GM23338 (cell line): ENCODE measurements at regions not wholly inside any gene's neighbourhood (a gene's known extent, or its start where the extent isn't known, plus 50 kb on each side); places are given as distances from the start of the nearest gene placed in this dataset.

Source experiments
- ATAC-seq: fragments of 200-7000 bp; cut with Tn5 transposase; 3 replicates; pipeline ENCODE4 v1.9.1; 2020
- DNase-seq: peaks from one replicate; pipeline ENCODE4 v3.0.0-alpha.2; 2015; ENCODE audit warnings: low spot score
- H2AFZ ChIP-seq: fragments of 200-600 bp; sonication (generic); 2 replicates; pipeline ENCODE4 v1.8.0; 2016; ENCODE audit warnings: antibody characterized with exemption, mild to moderate bottlenecking, moderate library complexity
- H3F3A ChIP-seq: fragments of 200-600 bp; sonication (generic); replicated peaks from 2 replicates; pipeline ENCODE4 v1.8.0; 2017; ENCODE audit warnings: antibody characterized with exemption, mixed run types, low read depth
- H3K27ac ChIP-seq: fragments of 200-600 bp; sonication (generic); 2 replicates; pipeline ENCODE4 v1.6.1; 2016; ENCODE audit warnings: low read depth
- H3K27me3 ChIP-seq: fragments of 200-600 bp; sonication (generic); 2 replicates; pipeline ENCODE4 v1.8.0; 2016; ENCODE audit warnings: mild to moderate bottlenecking, mixed run types, moderate library complexity; ENCODE audit not compliant: insufficient read depth
- H3K36me3 ChIP-seq: fragments of 200-600 bp; sonication (generic); 2 replicates; pipeline ENCODE4 v1.8.0; 2016; ENCODE audit warnings: mild to moderate bottlenecking; ENCODE audit not compliant: insufficient read depth
- H3K4me1 ChIP-seq: fragments of 200-600 bp; sonication (generic); 2 replicates; pipeline ENCODE4 v1.8.0; 2016; ENCODE audit warnings: mild to moderate bottlenecking, moderate library complexity; ENCODE audit not compliant: insufficient read depth
- H3K4me2 ChIP-seq: fragments of 200-600 bp; sonication (generic); 2 replicates; pipeline ENCODE4 v1.7.1; 2017; ENCODE audit warnings: mixed run types
- H3K4me3 ChIP-seq: fragments of 200-600 bp; sonication (generic); 2 replicates; pipeline ENCODE4 v1.6.1; 2016; ENCODE audit warnings: mixed run types
- H3K79me2 ChIP-seq: fragments of 200-600 bp; sonication (generic); replicated peaks from 2 replicates; pipeline ENCODE4 v1.8.0; 2017; ENCODE audit warnings: mild to moderate bottlenecking; ENCODE audit not compliant: insufficient read depth
- H3K9me2 ChIP-seq: fragments of 200-600 bp; sonication (generic); 2 replicates; pipeline ENCODE4 v1.8.0; 2017; ENCODE audit not compliant: insufficient read depth
- H4K20me1 ChIP-seq: fragments of 200-600 bp; sonication (generic); replicated peaks from 2 replicates; pipeline ENCODE4 v1.8.0; 2017; ENCODE audit warnings: mild to moderate bottlenecking; ENCODE audit not compliant: insufficient read depth
- H3K27ac Mint-ChIP-seq: 2 replicates; pipeline ENCODE4 v1.8.0; 2020; ENCODE audit warnings: inconsistent platforms, mild to moderate bottlenecking, moderate library complexity, mixed read lengths
- H3K27me3 Mint-ChIP-seq: 3 replicates; pipeline ENCODE4 v1.8.0; 2022; ENCODE audit warnings: low read depth, mild to moderate bottlenecking, moderate library complexity, mixed read lengths, inconsistent platforms; ENCODE audit not compliant: insufficient read depth, poor library complexity
- H3K36me3 Mint-ChIP-seq: 3 replicates; pipeline ENCODE4 v1.8.0; 2021; ENCODE audit warnings: low read depth, mild to moderate bottlenecking, inconsistent platforms, moderate library complexity, mixed read lengths
- H3K4me1 Mint-ChIP-seq: 3 replicates; pipeline ENCODE4 v1.8.0; 2020; ENCODE audit warnings: mild to moderate bottlenecking, inconsistent platforms, mixed read lengths
- H3K4me3 Mint-ChIP-seq: 3 replicates; pipeline ENCODE4 v1.8.0; 2021; ENCODE audit warnings: moderate library complexity, mild to moderate bottlenecking, inconsistent platforms, mixed read lengths
- H3K9me3 Mint-ChIP-seq: 3 replicates; pipeline ENCODE4 v1.8.0; 2020; ENCODE audit warnings: moderate library complexity, mild to moderate bottlenecking, inconsistent platforms, mixed read lengths
- CREB1 ChIP-seq: fragments of 250-450 bp; sonication (Bioruptor Pico); IDR thresholded peaks from 2 replicates; pipeline ENCODE4 v1.5.0; 2020; ENCODE audit warnings: low read depth, mild to moderate bottlenecking, moderate library complexity
- ETS1 ChIP-seq: IDR thresholded peaks from 2 replicates; pipeline ENCODE4 v1.6.1; 2016; ENCODE audit warnings: antibody characterized with exemption
- EZH2 ChIP-seq: fragments of 200-600 bp; sonication (generic); IDR thresholded peaks from one replicate; pipeline ENCODE4 v1.8.0; 2017; ENCODE audit warnings: antibody characterized with exemption, mild to moderate bottlenecking, low read depth; ENCODE audit not compliant: unreplicated experiment
- EZH2phosphoT487 ChIP-seq: fragments of 200-600 bp; sonication (generic); IDR thresholded peaks from one replicate; pipeline ENCODE4 v1.8.1; 2018; ENCODE audit warnings: antibody characterized with exemption; ENCODE audit not compliant: unreplicated experiment
- JUNB ChIP-seq: IDR thresholded peaks from one replicate; pipeline ENCODE4 v1.6.1; 2016; ENCODE audit warnings: antibody characterized with exemption; ENCODE audit not compliant: unreplicated experiment
- POLR2AphosphoS5 ChIP-seq: IDR thresholded peaks from 2 replicates; pipeline ENCODE4 v1.6.1; 2016; ENCODE audit warnings: antibody characterized with exemption, low read depth
- ZNF114 ChIP-seq: fragments of 250-450 bp; sonication (Bioruptor Pico); IDR thresholded peaks from 2 replicates; pipeline ENCODE4 v1.5.0; 2020; ENCODE audit warnings: mild to moderate bottlenecking, moderate library complexity
- ZNF331 ChIP-seq: fragments of 250-450 bp; sonication (Bioruptor Pico); IDR thresholded peaks from 2 replicates; pipeline ENCODE4 v1.5.0; 2020; ENCODE audit warnings: low read depth, mild to moderate bottlenecking, moderate library complexity
- ZNF462 ChIP-seq: fragments of 250-450 bp; sonication (Bioruptor Pico); IDR thresholded peaks from 2 replicates; pipeline ENCODE4 v1.5.0; 2020; ENCODE audit warnings: mild to moderate bottlenecking, moderate library complexity
- TF ChIP-seq, protein P1 (sequence below), 2 experiments: fragments of 200-600 bp in 1 of 2; sonication (generic) in 1 of 2; conservative IDR thresholded peaks; 2 replicates each; pipeline versions ENCODE4 v1.5.1 to v1.6.1; 2016 to 2017; ENCODE audit warnings: antibody characterized with exemption in 2 of 2, low read depth in 2 of 2, mild to moderate bottlenecking in 2 of 2, moderate library complexity in 1 of 2
- TF ChIP-seq, protein P2 (sequence below): IDR thresholded peaks from one replicate; pipeline ENCODE4 v1.6.1; 2018; ENCODE audit warnings: antibody characterized with exemption; ENCODE audit not compliant: unreplicated experiment

DNA sequence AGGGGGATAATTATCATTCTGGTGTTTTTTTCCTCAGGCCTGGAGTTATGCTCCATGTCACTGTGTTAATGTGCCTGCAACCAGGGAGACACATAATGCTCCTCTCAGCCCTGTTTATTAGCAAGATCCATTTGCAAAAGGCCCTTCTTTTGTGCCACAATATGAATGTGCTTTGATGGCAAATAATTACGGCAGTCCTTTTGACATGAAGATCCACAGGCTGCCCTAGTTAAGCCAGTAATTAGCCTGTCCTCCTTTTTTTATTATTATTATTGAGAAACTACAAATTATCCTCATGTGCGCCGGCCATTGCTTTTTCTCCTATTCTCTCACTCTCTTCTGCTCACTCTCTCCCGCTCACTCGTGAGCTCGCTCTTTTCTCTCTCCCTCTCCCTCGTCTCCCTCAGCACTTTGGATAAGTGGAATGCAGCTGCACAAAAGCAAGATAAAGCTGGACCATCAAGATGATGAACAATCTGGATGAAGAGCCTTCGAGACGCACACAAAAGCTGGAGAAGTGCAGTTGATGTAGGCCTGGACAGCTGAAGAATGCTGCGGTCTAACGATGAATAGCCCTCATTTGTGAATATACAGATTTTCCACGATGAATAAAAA is 762.3 kb downstream of the BCL11A start:
- H3K9me2 ChIP-seq = peaks cover 2% of the 10 kb centered on the region; the same call in 1 of the 2 replicates
- peaks cover 36% of the 10 kb centered on the region for H3K4me1 ChIP-seq
- H3K4me3 ChIP-seq = no peak overlapping the region
- H3K36me3 Mint-ChIP-seq = peaks cover 4% of the 10 kb centered on the region; the same call in 2 of the 3 replicates
- H3F3A ChIP-seq = no peaks in the 10 kb centered on the region; the same call in 1 of the 2 replicates
- ATAC-seq = no peak
- no peak for TF ChIP-seq ZNF462 (CRISPR knock-in tag)
- TF ChIP-seq EZH2 = no peak
- no peak for TF ChIP-seq JUNB
- no peak for TF ChIP-seq POLR2AphosphoS5
- TF ChIP-seq, protein P1, sequence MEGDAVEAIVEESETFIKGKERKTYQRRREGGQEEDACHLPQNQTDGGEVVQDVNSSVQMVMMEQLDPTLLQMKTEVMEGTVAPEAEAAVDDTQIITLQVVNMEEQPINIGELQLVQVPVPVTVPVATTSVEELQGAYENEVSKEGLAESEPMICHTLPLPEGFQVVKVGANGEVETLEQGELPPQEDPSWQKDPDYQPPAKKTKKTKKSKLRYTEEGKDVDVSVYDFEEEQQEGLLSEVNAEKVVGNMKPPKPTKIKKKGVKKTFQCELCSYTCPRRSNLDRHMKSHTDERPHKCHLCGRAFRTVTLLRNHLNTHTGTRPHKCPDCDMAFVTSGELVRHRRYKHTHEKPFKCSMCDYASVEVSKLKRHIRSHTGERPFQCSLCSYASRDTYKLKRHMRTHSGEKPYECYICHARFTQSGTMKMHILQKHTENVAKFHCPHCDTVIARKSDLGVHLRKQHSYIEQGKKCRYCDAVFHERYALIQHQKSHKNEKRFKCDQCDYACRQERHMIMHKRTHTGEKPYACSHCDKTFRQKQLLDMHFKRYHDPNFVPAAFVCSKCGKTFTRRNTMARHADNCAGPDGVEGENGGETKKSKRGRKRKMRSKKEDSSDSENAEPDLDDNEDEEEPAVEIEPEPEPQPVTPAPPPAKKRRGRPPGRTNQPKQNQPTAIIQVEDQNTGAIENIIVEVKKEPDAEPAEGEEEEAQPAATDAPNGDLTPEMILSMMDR (conservative IDR thresholded peaks at IDR 0.05; ENCODE audit: low read depth in 2 of 2) = no peak
- no peak for TF ChIP-seq ETS1
- TF ChIP-seq, protein P2, sequence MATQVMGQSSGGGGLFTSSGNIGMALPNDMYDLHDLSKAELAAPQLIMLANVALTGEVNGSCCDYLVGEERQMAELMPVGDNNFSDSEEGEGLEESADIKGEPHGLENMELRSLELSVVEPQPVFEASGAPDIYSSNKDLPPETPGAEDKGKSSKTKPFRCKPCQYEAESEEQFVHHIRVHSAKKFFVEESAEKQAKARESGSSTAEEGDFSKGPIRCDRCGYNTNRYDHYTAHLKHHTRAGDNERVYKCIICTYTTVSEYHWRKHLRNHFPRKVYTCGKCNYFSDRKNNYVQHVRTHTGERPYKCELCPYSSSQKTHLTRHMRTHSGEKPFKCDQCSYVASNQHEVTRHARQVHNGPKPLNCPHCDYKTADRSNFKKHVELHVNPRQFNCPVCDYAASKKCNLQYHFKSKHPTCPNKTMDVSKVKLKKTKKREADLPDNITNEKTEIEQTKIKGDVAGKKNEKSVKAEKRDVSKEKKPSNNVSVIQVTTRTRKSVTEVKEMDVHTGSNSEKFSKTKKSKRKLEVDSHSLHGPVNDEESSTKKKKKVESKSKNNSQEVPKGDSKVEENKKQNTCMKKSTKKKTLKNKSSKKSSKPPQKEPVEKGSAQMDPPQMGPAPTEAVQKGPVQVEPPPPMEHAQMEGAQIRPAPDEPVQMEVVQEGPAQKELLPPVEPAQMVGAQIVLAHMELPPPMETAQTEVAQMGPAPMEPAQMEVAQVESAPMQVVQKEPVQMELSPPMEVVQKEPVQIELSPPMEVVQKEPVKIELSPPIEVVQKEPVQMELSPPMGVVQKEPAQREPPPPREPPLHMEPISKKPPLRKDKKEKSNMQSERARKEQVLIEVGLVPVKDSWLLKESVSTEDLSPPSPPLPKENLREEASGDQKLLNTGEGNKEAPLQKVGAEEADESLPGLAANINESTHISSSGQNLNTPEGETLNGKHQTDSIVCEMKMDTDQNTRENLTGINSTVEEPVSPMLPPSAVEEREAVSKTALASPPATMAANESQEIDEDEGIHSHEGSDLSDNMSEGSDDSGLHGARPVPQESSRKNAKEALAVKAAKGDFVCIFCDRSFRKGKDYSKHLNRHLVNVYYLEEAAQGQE = no peak
- TF ChIP-seq ZNF114 (CRISPR knock-in tag) = no peak
- no peak for TF ChIP-seq EZH2phosphoT487
- TF ChIP-seq ZNF331 = no peak
- no peak for TF ChIP-seq CREB1 (CRISPR knock-in tag)
- H4K20me1 ChIP-seq = no peaks in the 10 kb centered on the region
- H3K36me3 ChIP-seq = no peaks in the 10 kb centered on the region
- DNase-seq = no peak
- H3K4me2 ChIP-seq = peak overlapping the region; percentile 65; the same call in 1 of the 2 replicates
- peaks cover 3% of the 10 kb centered on the region for H3K27me3 Mint-ChIP-seq
- H3K27ac ChIP-seq = no peak overlapping the region
- no peaks in the 10 kb centered on the region for H3K79me2 ChIP-seq
- H3K27me3 ChIP-seq = no peaks in the 10 kb centered on the region
- peaks cover 36% of the 10 kb centered on the region for H3K4me1 Mint-ChIP-seq
- no peak overlapping the region for H3K4me3 Mint-ChIP-seq
- peaks cover 8% of the 10 kb centered on the region for H3K9me3 Mint-ChIP-seq
- H2AFZ ChIP-seq = peak overlapping the region; percentile 73; the same call in 1 of the 2 replicates
- H3K27ac Mint-ChIP-seq = no peak overlapping the region
